Neuronal stem cell (in vitro differentiated cells): ENCODE measurements at regions not wholly inside any gene's neighbourhood (a gene's known extent, or its start where the extent isn't known, plus 50 kb on each side); places are given as distances from the start of the nearest gene placed in this dataset.

Experiments used
- DNase-seq: peaks from one replicate; pipeline ENCODE4 v3.0.0-alpha.2; 2013; ENCODE audit warnings: low spot score
- H2AFZ ChIP-seq: one replicate; pipeline ENCODE4 v1.6.1; 2013; ENCODE audit warnings: mild to moderate bottlenecking, low read length, inconsistent platforms
- H2AK5ac ChIP-seq: 2 replicates; pipeline ENCODE4 v1.6.1; 2013; ENCODE audit warnings: low read depth, mild to moderate bottlenecking, inconsistent platforms, low read length, moderate library complexity, mixed read lengths
- H2BK120ac ChIP-seq: 2 replicates; pipeline ENCODE4 v1.6.1; 2013; ENCODE audit warnings: low read depth, mild to moderate bottlenecking, inconsistent platforms, low read length, moderate library complexity, mixed read lengths
- H2BK12ac ChIP-seq: one replicate; pipeline ENCODE4 v1.6.1; 2013; ENCODE audit warnings: low read length, inconsistent platforms
- H2BK15ac ChIP-seq: 2 replicates; pipeline ENCODE4 v1.6.1; 2013; ENCODE audit warnings: mild to moderate bottlenecking, low read length, inconsistent platforms, mixed read lengths
- H2BK5ac ChIP-seq: one replicate; pipeline ENCODE4 v1.6.1; 2013; ENCODE audit warnings: inconsistent platforms, mild to moderate bottlenecking, low read length, moderate library complexity
- H3K14ac ChIP-seq: one replicate; pipeline ENCODE4 v1.6.1; 2013; ENCODE audit warnings: low read length, inconsistent platforms
- H3K18ac ChIP-seq: 2 replicates; pipeline ENCODE4 v1.6.1; 2013; ENCODE audit warnings: low read length, inconsistent platforms
- H3K23ac ChIP-seq: 2 replicates; pipeline ENCODE4 v1.6.1; 2013; ENCODE audit warnings: low read depth, mild to moderate bottlenecking, mixed read lengths, low read length, inconsistent platforms; ENCODE audit not compliant: poor library complexity
- H3K27ac ChIP-seq: replicated peaks from 3 replicates; pipeline ENCODE4 v1.5.1; 2013; ENCODE audit warnings: low read length, inconsistent platforms
- H3K27me3 ChIP-seq, 3 experiments: 2 replicates each; pipeline ENCODE4 v1.6.1; 2013; ENCODE audit warnings: low read length in 3 of 3, mild to moderate bottlenecking in 2 of 3, inconsistent platforms in 1 of 3, low read depth in 1 of 3, mixed read lengths in 1 of 3, moderate library complexity in 1 of 3; ENCODE audit not compliant: control insufficient read depth in 3 of 3, insufficient read depth in 3 of 3
- H3K36me3 ChIP-seq, 2 donors: replicated peaks in 1 of 2; 2 replicates each; pipeline ENCODE4 v1.6.1; 2013; ENCODE audit warnings: low read length in 2 of 2; ENCODE audit not compliant: control insufficient read depth in 2 of 2, insufficient read depth in 2 of 2
- H3K4ac ChIP-seq: 2 replicates; pipeline ENCODE4 v1.6.1; 2013; ENCODE audit warnings: inconsistent platforms, mild to moderate bottlenecking, low read length, moderate library complexity
- H3K4me1 ChIP-seq, 2 donors: 1 replicate in 1 of 2; 2 replicates in 1 of 2; pipeline ENCODE4 v1.6.1; 2013; ENCODE audit warnings: low read length in 2 of 2, low read depth in 1 of 2; ENCODE audit not compliant: control insufficient read depth in 2 of 2, insufficient read depth in 1 of 2
- H3K4me2 ChIP-seq: one replicate; pipeline ENCODE4 v1.6.1; 2013; ENCODE audit warnings: mild to moderate bottlenecking, low read length, inconsistent platforms; ENCODE audit not compliant: insufficient read depth, poor library complexity, severe bottlenecking
- H3K4me3 ChIP-seq, 2 donors: 2 replicates each; pipeline ENCODE4 v1.5.1; 2013; ENCODE audit warnings: low read length in 2 of 2, mild to moderate bottlenecking in 2 of 2, inconsistent platforms in 1 of 2, moderate library complexity in 1 of 2
- H3K79me1 ChIP-seq: one replicate; pipeline ENCODE4 v1.6.1; 2013; ENCODE audit warnings: low read depth, mild to moderate bottlenecking, inconsistent platforms, low read length, moderate library complexity
- H3K9ac ChIP-seq: one replicate; pipeline ENCODE4 v1.6.1; 2013; ENCODE audit warnings: mild to moderate bottlenecking, low read depth, low read length, inconsistent platforms; ENCODE audit not compliant: poor library complexity
- H3K9me3 ChIP-seq, 2 donors: replicated peaks in 1 of 2; 2 replicates each; pipeline versions ENCODE3 to v1.6.1; 2013; ENCODE audit warnings: low read length in 2 of 2, mild to moderate bottlenecking in 2 of 2, inconsistent platforms in 1 of 2, low read depth in 1 of 2, mixed read lengths in 1 of 2, moderate library complexity in 1 of 2; ENCODE audit not compliant: control insufficient read depth in 2 of 2, insufficient read depth in 1 of 2
- H4K8ac ChIP-seq: one replicate; pipeline ENCODE4 v1.6.1; 2013; ENCODE audit warnings: low read depth, mild to moderate bottlenecking, inconsistent platforms, low read length, moderate library complexity
- H4K91ac ChIP-seq: one replicate; pipeline ENCODE4 v1.6.1; 2013; ENCODE audit warnings: low read length, low read depth, mild to moderate bottlenecking, inconsistent platforms; ENCODE audit not compliant: poor library complexity
- WGBS, 2 donors: extraction: QIAGEN DNeasy Blood & Tissue Kit; methylation state at CpG; one replicate each; pipeline ENCODE4 v1.1.7; 2013; ENCODE audit warnings: missing lambda C conversion rate in 2 of 2, mixed read lengths in 1 of 2; ENCODE audit not compliant: insufficient read length in 2 of 2, insufficient replicate concordance in 1 of 2; ENCODE audit errors: extremely low coverage in 2 of 2; 5-methylcytosine and 5-hydroxymethylcytosine counted together

DNA sequence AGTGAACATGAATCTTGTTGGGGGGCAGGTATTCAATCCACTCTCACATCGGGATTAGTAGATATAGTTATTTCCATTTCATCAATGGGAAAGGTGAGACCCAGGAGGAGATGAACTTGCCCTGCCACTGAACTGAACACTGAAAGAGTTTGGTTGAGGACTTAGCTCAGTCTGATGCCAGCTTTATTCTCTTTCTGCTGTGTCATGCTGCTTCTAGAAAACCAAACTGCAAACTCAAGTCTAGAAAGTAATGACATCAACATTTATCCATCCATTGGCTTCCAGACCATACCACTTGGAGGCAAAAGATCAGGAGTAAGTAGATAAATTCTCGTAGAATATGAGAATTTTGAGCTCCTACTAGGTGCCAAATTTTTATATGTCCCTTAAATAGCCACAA, 288.0 kb upstream of the CTNNB1 start:
- no peak overlapping the region for H2AFZ ChIP-seq
- H4K8ac ChIP-seq, result no peak overlapping the region
- H3K9ac ChIP-seq, result no peak overlapping the region
- H2BK5ac ChIP-seq, result no peak overlapping the region
- no CpG with 5 or more reads among the region's 2 CpGs for WGBS, 2 donors
- H3K9me3 ChIP-seq, result no peaks in the 10 kb centered on the region
- H3K4me2 ChIP-seq, result no peak overlapping the region
- peaks cover 0 to 6% of the 10 kb centered on the region in 2 donors for H3K4me1 ChIP-seq
- no peak overlapping the region for H2BK120ac ChIP-seq
- H3K27me3 ChIP-seq, result no peaks in the 10 kb centered on the region
- no peak overlapping the region for H3K4ac ChIP-seq
- DNase-seq, result no peak
- H3K36me3 ChIP-seq, result no peaks in the 10 kb centered on the region
- H2AK5ac ChIP-seq, result no peak overlapping the region
- H4K91ac ChIP-seq, result no peak overlapping the region
- no peak overlapping the region for H3K4me3 ChIP-seq
- no peak overlapping the region for H2BK12ac ChIP-seq
- no peak overlapping the region for H3K14ac ChIP-seq
- H3K79me1 ChIP-seq, result no peaks in the 10 kb centered on the region
- H3K18ac ChIP-seq, result no peak overlapping the region
- H3K27ac ChIP-seq, result no peak overlapping the region
- no peak overlapping the region for H2BK15ac ChIP-seq
- no peak overlapping the region for H3K23ac ChIP-seq

- Histone ChIP-seq H3K27me3 (no peaks in the 10 kb centered on the region), H4K8ac (no peak overlapping the region), H4K91ac (no peak overlapping the region), H2AK5ac (no peak overlapping the region), H3K4me3 (no peak overlapping the region), H3K36me3 (no peaks in the 10 kb centered on the region), H3K79me1 (no peaks in the 10 kb centered on the region), H2BK15ac (no peak overlapping the region), H3K14ac (no peak overlapping the region), H3K4me1 (peaks cover 0 to 6% of the 10 kb centered on the region in 2 donors), H3K27ac (no peak overlapping the region), H2BK120ac (no peak overlapping the region), H2BK12ac (no peak overlapping the region), H3K4me2 (no peak overlapping the region), H2AFZ (no peak overlapping the region), H3K23ac (no peak overlapping the region), H3K9ac (no peak overlapping the region), H3K9me3 (no peaks in the 10 kb centered on the region), H2BK5ac (no peak overlapping the region), H3K4ac (no peak overlapping the region), H3K18ac (no peak overlapping the region)
- no peak for DNase-seq
- WGBS, 2 donors, result no CpG with 5 or more reads among the region's 1 CpG
These were observed 287.4 kb upstream of the CTNNB1 start for GRCh38 chr3:40911928-40912327.

DNA sequence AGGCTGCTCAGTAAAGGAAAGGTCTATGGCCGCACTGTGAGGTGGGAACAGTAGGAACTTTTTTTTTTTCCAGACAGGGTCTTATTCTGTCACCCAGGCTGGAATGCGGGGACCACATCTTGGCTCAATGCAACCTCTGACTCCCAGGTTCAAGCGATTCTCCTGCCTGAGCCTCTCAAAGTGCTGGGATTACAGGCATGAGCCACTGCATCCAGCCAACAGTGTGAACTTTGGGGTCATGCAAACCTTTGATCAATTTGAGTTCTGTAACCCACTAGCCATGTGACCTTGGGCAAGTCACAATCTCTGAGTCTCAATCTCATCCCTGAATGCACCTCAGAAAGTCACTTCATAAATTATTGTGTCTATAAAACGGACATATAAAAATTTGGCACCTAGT, 286.8 kb upstream of the CTNNB1 start:
- no peak overlapping the region for H2BK5ac ChIP-seq
- no peak overlapping the region for H2BK120ac ChIP-seq
- H3K18ac ChIP-seq, result no peak overlapping the region
- no peak overlapping the region for H3K27ac ChIP-seq
- H3K4me3 ChIP-seq, result no peak overlapping the region
- no peak overlapping the region for H3K23ac ChIP-seq
- peaks cover 0 to 10% of the 10 kb centered on the region in 2 donors for H3K4me1 ChIP-seq
- H3K9ac ChIP-seq, result no peak overlapping the region
- no peaks in the 10 kb centered on the region for H3K27me3 ChIP-seq
- H3K79me1 ChIP-seq, result no peaks in the 10 kb centered on the region
- WGBS, 2 donors, result no CpG with 5 or more reads among the region's 4 CpGs
- no peaks in the 10 kb centered on the region for H3K9me3 ChIP-seq
- DNase-seq, result no peak
- H3K36me3 ChIP-seq, result no peaks in the 10 kb centered on the region
- no peak overlapping the region for H2AFZ ChIP-seq
- no peak overlapping the region for H3K4me2 ChIP-seq
- H2BK15ac ChIP-seq, result no peak overlapping the region
- no peak overlapping the region for H2AK5ac ChIP-seq
- no peak overlapping the region for H3K4ac ChIP-seq
- H3K14ac ChIP-seq, result no peak overlapping the region
- no peak overlapping the region for H4K91ac ChIP-seq
- no peak overlapping the region for H4K8ac ChIP-seq
- H2BK12ac ChIP-seq, result no peak overlapping the region

DNA sequence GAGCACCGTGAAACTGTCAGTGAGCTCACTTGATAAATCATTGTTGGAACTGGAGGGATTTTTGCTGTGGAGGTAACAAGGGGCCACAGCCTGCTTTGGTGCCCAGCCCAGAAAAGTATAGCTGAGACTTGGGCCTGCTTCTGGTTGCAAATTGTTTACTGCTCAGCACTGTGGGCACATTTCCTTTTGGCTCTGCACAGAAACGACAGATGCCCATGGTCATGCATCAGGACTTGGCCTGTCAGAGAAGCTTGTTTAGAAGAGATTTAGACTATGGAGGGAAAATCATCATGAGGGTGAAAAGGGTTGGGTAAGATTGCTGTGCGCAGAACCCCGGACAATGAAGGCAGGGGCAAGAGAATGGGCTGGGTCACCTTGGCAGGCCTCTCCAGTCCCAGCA, 286.1 kb upstream of the CTNNB1 start:
- no peak overlapping the region for H3K4ac ChIP-seq
- H3K14ac ChIP-seq, result no peak overlapping the region
- no peaks in the 10 kb centered on the region for H3K27me3 ChIP-seq
- H3K4me2 ChIP-seq, result no peak overlapping the region
- no peak overlapping the region for H3K23ac ChIP-seq
- H3K27ac ChIP-seq, result no peak overlapping the region
- no CpG with 5 or more reads among the region's 4 CpGs for WGBS, 2 donors
- H4K8ac ChIP-seq, result no peak overlapping the region
- DNase-seq, result no peak
- no peak overlapping the region for H3K9ac ChIP-seq
- H3K79me1 ChIP-seq, result no peaks in the 10 kb centered on the region
- no peak overlapping the region for H4K91ac ChIP-seq
- H3K36me3 ChIP-seq, result no peaks in the 10 kb centered on the region
- no peak overlapping the region for H2BK12ac ChIP-seq
- H2BK5ac ChIP-seq, result no peak overlapping the region
- no peaks in the 10 kb centered on the region for H3K9me3 ChIP-seq
- peaks cover 0 to 11% of the 10 kb centered on the region in 2 donors for H3K4me1 ChIP-seq
- no peak overlapping the region for H2AK5ac ChIP-seq
- no peak overlapping the region for H3K18ac ChIP-seq
- H2BK120ac ChIP-seq, result no peak overlapping the region
- H2AFZ ChIP-seq, result no peak overlapping the region
- H2BK15ac ChIP-seq, result no peak overlapping the region
- H3K4me3 ChIP-seq, result no peak overlapping the region
